Activated CD8-positive, alpha-beta T cell treated with anti-CD3 and anti-CD28 coated beads for 36 hours (primary cell): ENCODE measurements at regions not wholly inside any gene's neighbourhood (a gene's known extent, or its start where the extent isn't known, plus 50 kb on each side); places are given as distances from the start of the nearest gene placed in this dataset.

Experiments
- ATAC-seq: fragments of 200-7000 bp; cut with Tn5 transposase; one replicate; pipeline ENCODE4 v1.10.0; 2021; ENCODE audit warnings: mild to moderate bottlenecking, moderate library complexity
- CTCF ChIA-PET: fragments of 350-600 bp; sonication (Branson Sonifier 250); formaldehyde crosslinking; loops from one replicate; lab custom pipeline; 2021; ENCODE audit warnings: antibody characterized with exemption; lab: Charles Lee
- POLR2A ChIA-PET: fragments of 350-600 bp; sonication (Branson Sonifier 250); formaldehyde crosslinking; loops from one replicate; lab custom pipeline; 2021; ENCODE audit warnings: antibody characterized with exemption; lab: Charles Lee
- DNase-seq: peaks from one replicate; pipeline ENCODE4 v3.0.0-alpha.2; 2020
- H3K27ac Mint-ChIP-seq: one replicate; pipeline ENCODE4 v1.8.0; 2021; ENCODE audit warnings: mild to moderate bottlenecking, mixed read lengths
- H3K27me3 Mint-ChIP-seq: one replicate; pipeline ENCODE4 v1.8.0; 2021; ENCODE audit warnings: mixed read lengths
- H3K36me3 Mint-ChIP-seq: one replicate; pipeline ENCODE4 v1.8.0; 2021; ENCODE audit warnings: low read depth, mixed read lengths
- H3K4me1 Mint-ChIP-seq: one replicate; pipeline ENCODE4 v1.8.0; 2021; ENCODE audit warnings: low read depth, mixed read lengths
- H3K4me3 Mint-ChIP-seq: one replicate; pipeline ENCODE4 v1.8.0; 2021; ENCODE audit warnings: mild to moderate bottlenecking, moderate library complexity, mixed read lengths
- H3K9me3 Mint-ChIP-seq: one replicate; pipeline ENCODE4 v1.8.0; 2021; ENCODE audit warnings: mixed read lengths
- intact Hi-C: fragments of 100-400 bp; cut with micrococcal nuclease; formaldehyde crosslinking; loops from one replicate; pipeline ENCODE4 v1.10.0; 2022
- TF ChIP-seq, protein P1 (sequence below): fragments of 200-600 bp; IDR thresholded peaks from one replicate; pipeline ENCODE4 v1.8.0; 2022; ENCODE audit warnings: antibody characterized with exemption, mild to moderate bottlenecking

GRCh38 chr1:117694543-117694942 is 88.7 kb downstream of the TENT5C start:
- POLR2A ChIA-PET = no interaction called here
- DNase-seq = no peak
- Mint-ChIP-seq H3K4me1 (no peaks in the 10 kb centered on the region), H3K9me3 (no peaks in the 10 kb centered on the region), H3K27me3 (peaks cover 12% of the 10 kb centered on the region), H3K4me3 (no peak overlapping the region), H3K27ac (no peak overlapping the region), H3K36me3 (no peaks in the 10 kb centered on the region)
- TF ChIP-seq, protein P1, sequence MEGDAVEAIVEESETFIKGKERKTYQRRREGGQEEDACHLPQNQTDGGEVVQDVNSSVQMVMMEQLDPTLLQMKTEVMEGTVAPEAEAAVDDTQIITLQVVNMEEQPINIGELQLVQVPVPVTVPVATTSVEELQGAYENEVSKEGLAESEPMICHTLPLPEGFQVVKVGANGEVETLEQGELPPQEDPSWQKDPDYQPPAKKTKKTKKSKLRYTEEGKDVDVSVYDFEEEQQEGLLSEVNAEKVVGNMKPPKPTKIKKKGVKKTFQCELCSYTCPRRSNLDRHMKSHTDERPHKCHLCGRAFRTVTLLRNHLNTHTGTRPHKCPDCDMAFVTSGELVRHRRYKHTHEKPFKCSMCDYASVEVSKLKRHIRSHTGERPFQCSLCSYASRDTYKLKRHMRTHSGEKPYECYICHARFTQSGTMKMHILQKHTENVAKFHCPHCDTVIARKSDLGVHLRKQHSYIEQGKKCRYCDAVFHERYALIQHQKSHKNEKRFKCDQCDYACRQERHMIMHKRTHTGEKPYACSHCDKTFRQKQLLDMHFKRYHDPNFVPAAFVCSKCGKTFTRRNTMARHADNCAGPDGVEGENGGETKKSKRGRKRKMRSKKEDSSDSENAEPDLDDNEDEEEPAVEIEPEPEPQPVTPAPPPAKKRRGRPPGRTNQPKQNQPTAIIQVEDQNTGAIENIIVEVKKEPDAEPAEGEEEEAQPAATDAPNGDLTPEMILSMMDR = no peak
- ATAC-seq = peak; percentile 37
- intact Hi-C loops = no loop called here
- CTCF ChIA-PET = interaction anchor here (0.9 to 1.3 kb wide), 4 partner anchors 14 to 181 kb away, joined by 3 to 8 read pairs (median 3); no protein-coding TSS in a partner anchor

- ChIA-PET CTCF (interaction anchor here (2.1 kb wide), 1 partner anchor 161 kb away, joined by 7 read pairs; no protein-coding TSS in a partner anchor), POLR2A (no interaction called here)
- H3K27me3 Mint-ChIP-seq = peaks cover 13% of the 10 kb centered on the region
- ATAC-seq = no peak
- no peak overlapping the region for H3K4me3 Mint-ChIP-seq
- no peak overlapping the region for H3K27ac Mint-ChIP-seq
- no peaks in the 10 kb centered on the region for H3K36me3 Mint-ChIP-seq
- no peaks in the 10 kb centered on the region for H3K4me1 Mint-ChIP-seq
- H3K9me3 Mint-ChIP-seq = no peaks in the 10 kb centered on the region
- intact Hi-C loops = no loop called here
- DNase-seq = no peak
- TF ChIP-seq, protein P1 = no peak
Observed at GRCh38 chr1:117695796-117696490, 90.1 kb downstream of the TENT5C start.

- H3K27ac Mint-ChIP-seq = no peak overlapping the region
- ChIA-PET CTCF (interaction anchor here (1.5 to 3.0 kb wide), 3 partner anchors 14 to 162 kb away, joined by 7 to 11 read pairs (median 7); no protein-coding TSS in a partner anchor), POLR2A (interaction anchor here (1.0 kb wide), 1 partner anchor 84 kb away, joined by 3 read pairs; no protein-coding TSS in a partner anchor)
- H3K9me3 Mint-ChIP-seq = no peaks in the 10 kb centered on the region
- peaks cover 13% of the 10 kb centered on the region for H3K27me3 Mint-ChIP-seq
- DNase-seq = no peak
- intact Hi-C loops = no loop called here
- no peaks in the 10 kb centered on the region for H3K4me1 Mint-ChIP-seq
- no peaks in the 10 kb centered on the region for H3K36me3 Mint-ChIP-seq
- ATAC-seq = no peak
- H3K4me3 Mint-ChIP-seq = no peak overlapping the region
- TF ChIP-seq, protein P1 = no peak
Observed at GRCh38 chr1:117696561-117696960, 90.7 kb downstream of the TENT5C start.

- ATAC-seq (no peak), DNase-seq (no peak)
- H3K4me3 Mint-ChIP-seq = no peak overlapping the region
- intact Hi-C loops = no loop called here
- H3K4me1 Mint-ChIP-seq = no peaks in the 10 kb centered on the region
- no peak overlapping the region for H3K27ac Mint-ChIP-seq
- TF ChIP-seq, protein P1 = no peak
- no peaks in the 10 kb centered on the region for H3K36me3 Mint-ChIP-seq
- H3K27me3 Mint-ChIP-seq = peaks cover 13% of the 10 kb centered on the region
- H3K9me3 Mint-ChIP-seq = no peaks in the 10 kb centered on the region
- POLR2A ChIA-PET = interaction anchor here (1.0 kb wide), 1 partner anchor 85 kb away, joined by 3 read pairs; no protein-coding TSS in a partner anchor
- CTCF ChIA-PET = interaction anchor here (1.2 to 3.0 kb wide), 5 partner anchors 14 to 185 kb away, joined by 3 to 11 read pairs (median 7); no protein-coding TSS in a partner anchor
Observed at GRCh38 chr1:117697220-117697781, 91.5 kb downstream of the TENT5C start.
